ENCODE measurements at regions not wholly inside any gene's neighbourhood (a gene's known extent, or its start where the extent isn't known, plus 50 kb on each side); places are given as distances from the start of the nearest gene placed in this dataset.

DNA sequence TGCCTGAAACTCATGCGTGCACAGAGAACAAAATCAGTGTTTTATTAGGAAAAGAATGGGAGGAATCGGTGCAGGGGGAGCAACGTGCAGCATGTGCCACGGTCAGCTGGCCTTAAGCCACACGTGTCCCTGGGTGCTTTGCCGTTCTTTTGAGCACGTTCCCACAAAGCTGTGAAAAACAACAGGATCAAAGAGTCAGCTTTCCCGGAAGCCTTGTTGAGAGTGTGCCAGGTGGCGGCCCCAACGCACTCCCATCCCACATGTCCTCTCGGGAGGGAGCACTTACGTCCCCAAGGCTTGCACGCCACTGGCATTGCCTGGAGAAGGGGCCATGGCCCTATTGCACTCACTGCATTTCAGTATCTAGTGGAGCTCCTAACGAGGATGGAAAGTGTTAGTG is 511.2 kb downstream of the EIPR1 start:
- TF ChIP-seq CTCF (IDR thresholded peaks at IDR 0.05) (no peak), EZH2 (IDR thresholded peaks at IDR 0.05; ENCODE audit: borderline replicate concordance, insufficient read depth, low read depth, low read length, poor library complexity, severe bottlenecking) (no peak)
